NCI-H2107 treated with DMSO at 0.1 percent for 48 hours (cell line): ENCODE measurements at regions not wholly inside any gene's neighbourhood (a gene's known extent, or its start where the extent isn't known, plus 50 kb on each side); places are given as distances from the start of the nearest gene placed in this dataset.
"Not testable (repeated sequence)": the region's sequence is repeated elsewhere in the genome, so short reads cannot be mapped to it uniquely, and the experiment has no call there.

ENCODE experiments used
- DNase-seq: peaks from one replicate; lab custom pipeline; 2025; ENCODE audit not compliant: unreplicated experiment; lab: John Stamatoyannopoulos, UW

DNA sequence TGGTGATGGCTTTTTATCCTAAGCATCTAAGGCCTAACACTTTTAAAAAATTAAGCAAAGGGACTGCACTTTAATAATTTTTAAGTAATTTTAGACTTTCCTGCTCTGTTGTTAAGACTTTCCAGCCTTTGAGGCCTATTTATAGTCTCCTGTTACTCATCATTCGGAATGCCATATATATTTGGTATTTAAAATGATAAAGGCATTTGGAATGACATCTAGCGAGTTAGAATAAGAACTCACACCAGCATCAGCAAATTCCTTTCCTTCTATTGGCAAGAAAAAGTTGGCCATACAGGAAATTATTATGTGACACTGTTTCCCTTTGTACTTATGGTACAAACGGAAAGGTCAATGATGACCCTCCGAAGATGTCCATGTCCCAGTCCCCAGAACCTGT lies 88.1 kb upstream of the STMND1 start:
- no peak for DNase-seq

DNA sequence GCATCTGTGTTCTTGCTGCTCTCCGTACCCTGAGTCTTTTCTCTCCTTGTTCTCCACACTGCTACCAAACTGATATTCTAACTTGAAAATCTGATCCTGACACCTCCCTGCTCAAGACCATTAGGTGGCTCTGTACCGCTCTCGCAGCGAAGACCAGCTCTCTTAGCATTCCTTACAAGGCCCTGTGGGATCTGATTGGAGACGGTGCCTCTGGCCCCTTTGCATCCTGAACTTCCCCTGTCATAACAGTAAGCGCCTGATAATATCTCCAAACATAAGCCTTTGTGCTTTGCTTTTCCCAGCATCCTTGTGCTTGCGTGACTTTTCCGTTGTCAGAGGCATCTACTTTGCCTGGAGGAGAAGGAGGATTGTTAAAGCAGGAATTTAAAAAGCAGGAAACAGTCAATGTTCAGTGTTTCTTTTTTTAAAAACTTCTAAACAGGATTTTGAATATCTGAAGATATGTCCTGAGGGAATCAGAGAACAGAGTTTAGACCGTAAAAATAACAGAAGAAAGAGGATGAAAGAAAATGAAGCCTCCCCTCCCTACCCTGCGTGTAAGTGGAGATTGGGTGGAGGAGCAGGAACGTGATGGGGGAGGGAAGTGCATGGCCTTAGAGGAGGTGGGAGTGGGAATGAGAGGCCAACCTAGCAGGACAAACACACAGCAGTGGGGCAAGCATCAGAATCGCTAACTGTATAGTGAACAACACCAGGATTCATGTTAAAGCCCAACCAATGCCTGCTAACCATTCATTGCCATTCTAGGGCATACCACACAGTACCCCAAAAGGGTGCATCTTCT lies 89.2 kb upstream of the STMND1 start:
- no peak for DNase-seq

DNA sequence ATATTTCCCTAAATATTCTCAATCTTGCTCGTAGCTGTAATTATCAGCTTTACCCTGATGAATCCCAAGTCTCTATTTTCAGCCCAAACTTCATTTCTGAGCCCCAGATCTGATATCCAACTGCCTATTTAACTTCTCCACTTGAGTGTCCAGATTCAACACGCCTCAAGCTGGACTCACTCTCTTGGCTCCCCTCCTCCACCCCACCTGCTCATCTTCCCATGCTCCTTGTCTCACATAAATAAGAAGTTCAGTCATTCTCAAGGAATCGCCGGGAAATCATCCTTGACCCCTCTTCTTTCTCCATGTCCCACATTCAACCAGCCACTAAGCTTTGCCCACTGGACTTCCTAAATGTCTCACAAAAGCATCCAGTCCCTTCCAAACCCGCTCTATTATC lies 89.9 kb upstream of the STMND1 start:
- no peak for DNase-seq

DNA sequence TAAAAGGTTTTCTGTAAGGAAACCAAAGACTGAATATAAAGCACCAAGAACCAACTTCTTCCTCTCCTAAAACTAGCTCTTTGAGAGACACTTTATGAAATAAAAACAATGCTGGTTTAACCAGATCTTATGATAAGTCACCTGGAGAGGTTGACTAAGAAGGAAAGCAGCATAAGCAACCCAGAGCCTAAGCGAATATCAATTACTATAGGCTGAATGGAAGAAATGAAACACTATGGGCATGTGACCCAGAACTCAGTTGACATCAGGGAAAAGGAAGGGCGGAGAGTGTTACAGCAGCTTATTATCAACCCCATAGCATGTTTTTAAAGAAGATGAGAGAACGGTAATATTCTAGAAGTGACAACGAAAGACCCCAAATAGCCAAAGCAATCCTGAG lies 94.1 kb upstream of the STMND1 start:
- DNase-seq, result no peak

DNA sequence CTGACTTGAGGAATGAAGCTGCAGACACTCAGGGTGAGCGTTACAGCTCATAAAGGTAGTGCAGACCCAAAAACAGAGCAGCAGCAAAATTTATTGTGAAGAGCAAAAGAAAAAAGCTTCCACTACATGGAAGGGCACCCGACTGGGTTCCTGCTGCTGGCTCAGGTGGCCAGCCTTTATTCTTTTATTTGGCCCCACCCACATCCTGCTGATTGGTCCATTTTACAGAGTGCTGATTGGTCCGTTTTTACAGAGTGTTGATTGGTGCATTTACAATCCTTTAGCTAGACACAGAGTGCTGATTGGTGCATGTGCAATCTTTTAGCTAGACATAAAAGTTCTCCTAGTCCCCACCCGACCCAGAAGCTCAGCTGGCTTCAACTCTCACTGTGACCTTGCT lies 95.3 kb upstream of the STMND1 start:
- DNase-seq, result no peak

DNA sequence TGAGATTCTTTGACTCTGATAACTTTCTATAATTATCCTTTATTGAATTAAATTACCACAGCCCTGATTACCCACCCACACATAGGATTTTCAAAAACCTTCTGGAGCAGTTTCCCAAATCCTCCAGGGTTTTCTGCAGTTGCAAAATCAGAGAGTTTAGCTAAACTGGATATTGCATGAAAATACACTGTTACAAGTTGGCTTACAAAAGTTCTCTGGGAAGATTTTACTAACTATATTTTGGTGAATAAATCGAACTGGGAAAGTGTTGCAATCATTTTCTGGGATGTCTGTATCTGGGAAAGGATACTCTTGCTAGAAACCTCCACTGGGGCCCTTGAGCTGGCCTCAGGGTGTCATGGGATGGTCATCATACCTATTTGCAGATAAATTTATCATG lies 97.6 kb upstream of the STMND1 start:
- no peak for DNase-seq

DNA sequence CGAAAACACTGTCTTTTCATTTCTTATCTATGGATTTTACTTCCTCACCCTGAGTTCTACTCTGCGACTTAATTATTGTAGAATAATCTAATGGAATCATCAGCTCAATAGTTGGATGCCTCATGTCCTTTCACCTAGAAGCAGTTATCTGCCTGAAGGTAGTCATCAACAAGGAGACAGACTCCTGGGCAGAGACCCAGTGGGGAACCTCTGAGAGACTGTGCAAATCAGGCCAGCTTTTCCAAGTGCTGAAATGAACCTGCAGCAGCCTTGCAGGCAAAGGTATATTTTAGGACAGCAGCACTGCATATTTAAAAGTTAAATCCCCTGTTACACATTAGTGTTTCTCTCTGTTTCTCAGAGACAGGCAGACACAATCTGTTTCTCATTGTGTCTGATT lies 99.7 kb upstream of the STMND1 start:
- no peak for DNase-seq

DNA sequence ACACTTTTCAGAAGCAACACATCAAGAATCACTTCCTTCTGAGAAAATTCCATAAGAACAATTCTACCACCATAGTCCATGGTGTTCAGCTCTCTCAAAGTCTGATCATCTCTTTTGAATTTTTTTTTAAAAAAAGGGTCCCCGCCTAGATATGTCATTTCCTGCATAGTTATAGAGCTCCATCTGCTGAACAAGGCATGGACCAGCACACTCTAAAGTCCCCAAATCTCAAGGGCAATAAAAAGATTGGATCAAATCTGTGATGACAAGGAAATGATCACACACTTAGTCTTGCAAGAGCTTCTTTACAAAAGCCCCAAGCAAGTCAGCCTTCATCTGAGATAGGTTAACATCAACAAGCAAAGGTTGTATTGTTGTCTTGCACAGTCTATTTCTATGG lies 100.7 kb upstream of the STMND1 start:
- no peak for DNase-seq

DNA sequence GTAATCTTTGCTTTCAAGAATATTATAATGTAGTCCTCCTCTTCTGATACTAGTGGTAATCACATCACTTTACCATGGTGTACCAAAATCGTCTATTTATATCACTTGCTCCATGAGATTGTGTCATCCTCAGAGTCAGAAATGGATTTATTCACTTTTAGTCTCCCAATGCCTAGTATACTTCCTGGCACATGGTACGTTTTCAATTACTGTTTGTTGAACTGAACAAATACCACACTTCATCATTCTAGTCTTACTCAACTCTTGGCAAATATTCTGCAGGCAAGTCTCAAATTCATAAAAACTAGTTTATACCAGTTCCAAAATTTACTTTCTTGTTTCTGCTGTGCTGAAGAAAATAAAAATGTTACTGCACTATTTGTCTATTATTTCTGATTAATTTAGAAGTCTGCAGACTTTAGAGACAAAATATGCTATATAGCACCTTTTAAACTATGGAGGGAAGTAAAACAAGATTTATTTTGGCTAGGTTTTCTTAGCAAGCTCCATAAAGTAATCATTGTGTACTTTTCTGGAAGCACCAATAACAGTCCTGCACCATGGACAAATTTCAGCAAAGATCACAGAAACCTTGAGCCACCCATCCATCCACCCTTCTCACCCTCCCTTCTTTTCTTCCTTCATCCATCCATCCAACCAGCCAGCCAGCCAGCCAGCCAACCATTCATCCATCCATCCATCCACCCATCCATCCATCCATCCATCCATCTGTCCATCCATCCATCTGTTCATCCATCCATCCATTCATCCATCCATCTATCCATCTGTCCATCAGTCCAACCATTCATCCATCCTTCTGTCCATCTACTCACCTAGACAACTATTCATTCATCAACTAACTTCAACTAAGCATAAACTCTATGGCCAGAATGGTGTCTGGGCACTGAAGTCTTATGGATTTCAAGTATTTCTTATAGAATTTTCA lies 102.1 kb upstream of the STMND1 start:
- DNase-seq, result no peak

DNA sequence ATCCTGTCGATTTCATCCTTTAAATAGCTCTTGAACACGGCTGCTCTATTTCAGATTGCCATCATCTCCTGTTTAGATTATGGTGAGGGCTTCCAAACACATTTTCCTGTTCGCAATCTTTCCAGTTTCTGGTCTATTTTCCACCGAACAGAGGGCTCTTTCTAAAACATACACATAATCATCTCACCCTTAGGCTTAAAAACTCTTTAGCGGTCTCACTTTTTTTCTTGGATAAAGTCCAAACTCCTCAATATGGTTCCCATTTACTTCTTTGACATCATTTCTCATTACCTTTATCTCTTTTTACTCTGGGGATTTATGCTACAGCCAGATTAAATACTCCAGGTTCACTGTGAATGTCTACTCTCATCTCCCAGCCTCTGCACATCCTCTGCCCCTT lies 103.4 kb upstream of the STMND1 start:
- no peak for DNase-seq

DNA sequence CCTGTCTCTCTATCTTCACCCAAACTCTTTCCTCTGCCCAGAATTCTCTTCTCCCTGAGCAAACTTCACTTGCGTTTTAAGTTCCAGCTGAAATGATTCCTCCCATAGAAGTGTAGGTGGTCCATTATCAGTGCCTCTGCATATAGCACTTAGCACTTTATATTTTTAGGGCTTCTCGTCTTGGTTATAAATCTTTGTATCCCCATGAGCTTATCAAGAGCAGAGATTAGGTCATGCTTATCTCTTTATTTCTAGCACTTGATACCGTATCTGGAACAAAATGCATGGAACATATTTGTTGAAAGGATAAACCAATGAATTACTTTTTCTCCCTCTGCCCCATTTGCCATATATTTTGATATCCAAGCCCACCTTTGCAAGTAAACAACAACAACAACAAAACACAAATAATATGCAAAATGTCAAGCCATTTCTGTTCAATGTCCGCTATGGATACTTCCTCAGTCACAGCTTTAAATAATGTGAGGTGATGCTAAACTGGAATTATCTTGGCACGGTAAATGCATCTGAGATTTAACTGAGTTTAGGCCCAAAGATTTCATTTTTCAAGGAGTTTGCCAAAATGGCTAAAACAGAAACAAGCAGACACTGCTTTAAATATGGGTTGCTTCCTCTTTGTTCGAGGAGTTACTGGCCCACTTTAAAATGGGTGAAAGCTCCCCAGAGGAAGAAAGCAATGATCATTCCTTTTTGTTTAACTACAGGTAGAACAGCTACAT lies 106.2 kb upstream of the STMND1 start:
- DNase-seq, result no peak

DNA sequence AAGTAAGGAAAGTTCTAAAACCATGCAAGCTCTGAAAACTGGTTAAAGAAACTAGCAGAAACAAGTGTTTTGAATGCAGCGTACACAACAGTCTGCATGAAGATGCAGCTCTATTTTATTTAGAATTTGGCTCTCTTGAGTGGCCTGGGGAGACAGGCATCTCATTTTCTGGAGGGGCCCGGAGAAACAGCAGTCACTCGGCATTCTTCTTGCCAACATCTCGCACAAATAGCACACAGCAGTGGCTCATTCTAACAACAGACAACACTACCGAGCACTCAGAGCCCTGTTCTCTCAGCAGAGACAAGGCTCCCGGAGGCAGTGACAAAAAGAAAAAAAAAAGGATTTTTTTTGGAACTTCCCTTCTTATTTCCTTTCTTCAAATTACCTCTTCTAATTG lies 108.5 kb upstream of the STMND1 start:
- DNase-seq, result no peak

DNA sequence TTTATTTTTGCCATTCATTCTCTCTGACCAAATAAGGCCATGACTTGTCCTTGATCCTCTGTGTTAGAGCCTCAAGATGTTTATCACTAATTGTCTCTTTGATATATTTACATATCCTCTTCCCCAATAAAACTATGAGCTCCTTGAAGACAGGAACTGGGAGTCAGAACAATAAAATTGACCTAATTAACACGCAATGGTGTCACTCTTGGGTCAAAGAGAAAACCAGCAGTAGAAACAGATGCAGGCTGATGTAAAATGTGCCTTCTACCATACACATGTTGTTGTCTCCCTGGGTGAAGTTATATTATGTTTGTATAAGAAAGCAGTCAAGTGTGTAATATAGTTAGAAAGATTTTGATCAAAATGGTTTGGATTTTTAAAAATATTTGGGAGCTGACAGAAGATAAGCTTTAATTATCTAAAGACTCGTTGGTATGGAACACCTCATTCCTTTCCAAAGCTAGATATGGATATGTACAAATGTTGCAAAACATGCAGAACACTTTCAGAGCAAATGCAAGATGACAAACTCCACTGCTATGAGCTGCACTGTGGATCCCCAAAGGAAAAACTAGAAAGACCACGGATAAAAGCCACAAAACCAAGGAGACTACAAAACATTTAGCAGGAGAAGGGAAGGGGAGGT lies 109.7 kb upstream of the STMND1 start:
- DNase-seq, result no peak

DNA sequence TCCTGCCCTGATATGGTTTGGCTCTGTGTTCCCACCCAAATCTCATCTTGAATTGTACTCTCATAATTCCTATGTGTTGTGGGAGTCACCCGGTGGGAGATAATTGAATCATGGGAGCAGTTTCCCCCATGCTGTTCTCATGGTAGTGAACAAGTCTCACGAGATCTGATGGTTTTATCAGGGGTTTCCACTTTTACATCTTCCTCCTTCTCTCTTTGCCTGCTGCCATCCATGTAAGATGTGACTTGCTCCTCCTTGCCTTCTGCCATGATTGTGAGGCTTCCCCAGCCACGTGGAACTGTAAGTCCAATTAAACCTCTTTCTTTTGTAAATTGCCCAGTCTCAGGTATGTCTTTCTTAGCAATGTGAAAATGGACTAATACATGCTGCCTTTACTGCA lies 111.9 kb upstream of the STMND1 start:
- not testable (repeated sequence) for DNase-seq

DNA sequence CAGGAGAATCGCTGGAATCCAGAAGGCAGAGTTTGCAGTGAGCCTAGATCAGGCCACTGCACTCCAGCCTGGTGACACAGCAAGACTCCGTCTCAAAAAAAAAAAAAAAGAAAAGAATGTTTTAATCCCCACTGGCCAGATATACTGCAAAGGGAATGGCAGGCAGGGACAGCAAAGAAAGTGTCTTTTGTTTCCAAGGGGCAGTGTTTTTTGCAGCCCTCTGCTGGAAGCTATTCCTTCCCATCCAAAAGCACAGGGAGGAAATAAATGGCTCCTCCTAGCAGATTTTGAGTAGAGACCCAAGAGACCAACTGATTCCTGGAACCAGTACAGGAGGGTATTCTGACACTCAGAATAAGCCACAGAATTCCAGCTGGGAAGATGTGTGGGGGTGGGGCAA lies 112.5 kb upstream of the STMND1 start:
- no peak for DNase-seq

DNA sequence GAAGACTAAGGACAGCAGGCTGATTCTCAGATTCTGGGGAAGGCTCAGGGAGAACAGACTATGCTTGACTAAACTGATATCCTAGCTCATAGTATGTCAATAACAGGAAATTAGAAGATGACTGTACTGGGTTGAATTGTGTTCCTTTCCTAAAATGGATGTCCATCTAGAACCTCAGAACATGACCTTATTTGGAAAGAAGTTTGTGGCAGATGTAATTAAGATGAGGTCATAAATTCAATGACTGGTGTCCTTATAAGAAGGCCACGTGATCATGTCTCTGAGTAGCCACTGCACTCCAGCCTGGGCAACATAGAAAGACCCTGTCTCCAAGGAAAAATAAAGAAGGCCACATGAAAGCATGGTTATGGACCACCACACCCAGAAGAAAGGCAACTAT lies 113.9 kb upstream of the STMND1 start:
- DNase-seq, result no peak

DNA sequence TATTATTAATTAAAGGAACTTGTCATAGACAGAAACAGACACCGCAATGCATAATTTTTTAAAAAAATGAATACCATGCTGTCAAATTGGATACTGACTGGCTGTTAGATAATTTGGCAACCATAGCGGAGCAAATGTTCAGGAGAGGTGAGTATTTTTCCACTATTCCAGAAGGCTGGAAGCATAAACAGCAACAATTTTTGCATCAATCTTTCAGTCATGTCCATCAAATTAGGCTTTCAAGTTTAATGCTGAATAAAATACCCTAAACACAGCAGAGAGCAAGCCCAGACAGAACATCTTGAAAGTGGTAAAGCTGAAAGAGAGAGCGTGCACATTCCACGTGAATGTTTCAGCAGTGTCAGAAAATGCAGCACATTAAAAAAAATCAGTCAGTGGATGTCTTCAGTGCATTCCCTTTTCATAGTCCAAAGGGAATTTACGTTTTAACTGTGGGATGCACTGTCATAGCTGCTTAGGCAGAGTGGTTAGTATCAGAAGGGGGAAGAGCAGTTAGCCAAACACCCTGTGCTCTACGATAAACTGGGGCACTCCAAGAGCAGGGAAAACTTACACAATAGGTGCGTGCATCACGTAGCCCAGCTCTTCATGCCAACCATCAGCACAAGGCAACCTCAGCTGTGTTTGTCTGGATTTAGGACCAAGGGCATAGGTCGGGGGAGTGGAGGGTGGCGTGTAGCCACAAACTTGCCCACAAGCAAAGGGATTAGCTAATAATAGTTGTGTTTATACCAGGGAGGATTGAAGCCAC lies 116.2 kb upstream of the STMND1 start:
- no peak for DNase-seq

DNA sequence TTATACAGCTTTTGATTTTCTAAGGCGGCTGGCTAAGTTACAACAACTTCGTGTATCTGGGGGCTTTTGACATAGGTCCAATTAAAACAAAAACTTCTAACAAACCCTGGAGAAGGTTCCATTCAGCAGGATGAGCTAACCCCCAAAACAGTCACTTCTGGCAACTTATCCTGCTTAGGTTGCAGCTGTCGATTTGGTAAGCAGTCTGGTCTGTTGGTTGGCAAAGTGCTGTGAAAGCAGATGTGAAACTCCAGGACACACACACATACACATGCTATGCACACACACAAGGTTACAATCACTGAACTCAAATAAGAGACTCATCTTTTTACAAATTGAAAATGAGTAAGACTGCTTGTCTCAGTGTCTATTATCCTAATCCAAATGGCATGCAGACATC lies 119.0 kb upstream of the STMND1 start:
- no peak for DNase-seq

DNA sequence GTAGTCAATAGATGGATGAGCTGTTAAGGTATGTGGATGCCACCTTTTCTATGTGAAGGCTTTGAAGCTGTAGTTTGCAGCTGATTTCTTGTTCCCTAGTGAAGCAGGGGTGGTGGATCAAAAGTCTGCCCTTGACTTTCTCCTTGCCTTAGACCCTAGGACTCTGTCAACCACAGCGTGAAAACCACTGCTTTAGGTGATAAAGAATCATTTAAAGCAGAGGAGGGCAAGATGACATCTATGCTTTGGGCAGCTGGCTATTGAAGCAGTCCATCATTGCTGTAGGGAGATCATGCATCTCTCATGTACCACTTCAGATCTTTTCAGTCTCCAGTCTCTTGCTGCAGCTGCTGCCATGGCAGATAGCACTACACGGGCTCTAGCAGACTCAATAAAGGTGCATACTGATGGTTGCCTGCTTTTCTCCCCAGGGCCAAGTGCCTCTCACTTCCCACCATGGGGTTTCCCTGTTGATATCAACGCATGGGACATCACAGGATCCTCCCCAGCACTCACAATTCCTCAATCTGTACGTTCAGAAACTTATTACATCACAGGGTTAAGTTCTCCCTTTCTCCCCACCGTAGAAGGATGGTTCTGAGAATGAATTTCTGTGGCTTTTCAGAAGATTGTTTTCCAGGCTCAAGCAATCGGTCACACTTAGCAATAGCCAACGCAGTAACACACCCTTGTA lies 122.0 kb upstream of the STMND1 start:
- no peak for DNase-seq

DNA sequence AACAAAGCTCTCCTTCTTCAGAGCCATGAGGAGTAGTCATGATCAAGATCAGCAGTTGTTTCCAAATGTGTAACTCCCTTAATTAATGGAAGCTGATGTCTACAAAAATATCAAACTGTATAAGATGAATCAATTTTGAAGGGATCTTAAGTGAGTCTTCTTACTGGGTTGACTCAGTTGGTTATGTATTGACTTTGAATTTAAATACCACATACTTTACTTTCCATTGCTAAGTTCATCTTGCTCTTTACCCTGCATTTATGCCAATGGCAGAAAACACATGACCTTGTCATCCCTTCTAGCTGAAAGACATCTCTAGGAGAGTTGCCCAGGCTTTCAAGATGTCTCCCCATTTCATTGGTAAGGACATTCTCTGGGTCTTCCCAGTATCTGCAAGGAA lies 123.2 kb upstream of the STMND1 start:
- DNase-seq, result no peak
